GM12875 (cell line): ENCODE measurements at regions not wholly inside any gene's neighbourhood (a gene's known extent, or its start where the extent isn't known, plus 50 kb on each side); places are given as distances from the start of the nearest gene placed in this dataset.

Experiments used
- H3K4me3 ChIP-seq: one replicate; pipeline ENCODE4 v1.5.1; 2011; ENCODE audit warnings: low read depth, low read length, control low read depth
- TF ChIP-seq, protein P1 (sequence below): IDR thresholded peaks from 2 replicates; pipeline ENCODE4 v1.5.1; 2011; ENCODE audit warnings: low read depth, mild to moderate bottlenecking, control low read depth, inconsistent platforms, low read length, moderate library complexity, borderline replicate concordance; ENCODE audit not compliant: insufficient read depth

DNA sequence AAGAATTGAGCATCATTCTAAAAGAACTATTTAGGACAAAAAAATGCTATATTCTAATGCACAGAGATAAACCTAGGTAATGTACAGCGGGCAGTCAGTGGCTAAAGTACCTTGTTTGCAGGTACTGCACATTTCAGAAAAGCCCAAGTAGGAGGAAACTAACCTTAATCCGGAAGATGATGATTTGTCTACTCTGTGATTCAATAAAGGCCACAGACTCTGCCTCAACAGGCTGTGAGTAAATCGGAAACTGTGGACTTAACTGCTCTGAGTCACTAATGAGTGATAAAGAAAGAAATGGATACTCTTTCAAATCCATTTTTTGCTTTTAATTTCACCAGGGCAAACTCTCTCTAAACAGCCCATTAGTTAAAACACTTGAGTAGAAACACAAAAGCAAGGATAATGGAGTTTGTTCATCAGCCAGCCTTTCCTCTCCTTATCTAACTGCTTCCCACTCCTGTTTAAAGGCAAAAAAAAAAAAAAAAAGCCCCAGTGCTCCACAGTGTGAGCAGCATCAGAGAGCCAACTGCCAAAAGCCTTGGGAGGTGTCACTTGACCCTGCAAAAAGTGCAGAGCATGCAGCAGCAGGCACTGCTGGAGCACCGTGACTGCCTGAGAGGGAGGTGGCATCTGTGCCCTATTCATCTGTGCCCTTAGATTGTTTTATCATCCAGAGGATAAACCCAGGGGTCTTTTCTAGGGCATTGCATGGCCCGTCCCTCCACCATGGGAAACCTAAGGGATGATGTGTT lies 187.7 kb downstream of the SATB1 start:
- no peak overlapping the region for H3K4me3 ChIP-seq

DNA sequence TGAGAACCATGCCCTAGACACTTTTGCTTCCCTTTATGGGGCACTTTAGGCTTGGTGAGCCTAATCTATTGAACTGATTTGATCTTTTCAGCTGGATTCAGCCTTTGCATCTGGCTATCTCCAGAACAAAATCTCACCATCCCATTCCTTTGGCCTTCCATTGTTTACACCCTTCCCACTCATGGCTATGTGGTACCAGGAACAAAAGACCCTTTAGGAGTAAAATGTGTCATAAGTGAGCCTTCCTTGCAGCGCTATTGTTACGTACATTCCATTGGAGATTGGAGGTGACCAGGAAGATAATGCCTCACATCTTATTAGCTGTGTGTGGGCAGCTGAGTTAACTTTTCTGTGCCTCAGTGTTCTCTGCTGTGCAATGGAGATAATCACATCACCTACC lies 188.4 kb downstream of the SATB1 start:
- no peak overlapping the region for H3K4me3 ChIP-seq
- TF ChIP-seq, protein P1, sequence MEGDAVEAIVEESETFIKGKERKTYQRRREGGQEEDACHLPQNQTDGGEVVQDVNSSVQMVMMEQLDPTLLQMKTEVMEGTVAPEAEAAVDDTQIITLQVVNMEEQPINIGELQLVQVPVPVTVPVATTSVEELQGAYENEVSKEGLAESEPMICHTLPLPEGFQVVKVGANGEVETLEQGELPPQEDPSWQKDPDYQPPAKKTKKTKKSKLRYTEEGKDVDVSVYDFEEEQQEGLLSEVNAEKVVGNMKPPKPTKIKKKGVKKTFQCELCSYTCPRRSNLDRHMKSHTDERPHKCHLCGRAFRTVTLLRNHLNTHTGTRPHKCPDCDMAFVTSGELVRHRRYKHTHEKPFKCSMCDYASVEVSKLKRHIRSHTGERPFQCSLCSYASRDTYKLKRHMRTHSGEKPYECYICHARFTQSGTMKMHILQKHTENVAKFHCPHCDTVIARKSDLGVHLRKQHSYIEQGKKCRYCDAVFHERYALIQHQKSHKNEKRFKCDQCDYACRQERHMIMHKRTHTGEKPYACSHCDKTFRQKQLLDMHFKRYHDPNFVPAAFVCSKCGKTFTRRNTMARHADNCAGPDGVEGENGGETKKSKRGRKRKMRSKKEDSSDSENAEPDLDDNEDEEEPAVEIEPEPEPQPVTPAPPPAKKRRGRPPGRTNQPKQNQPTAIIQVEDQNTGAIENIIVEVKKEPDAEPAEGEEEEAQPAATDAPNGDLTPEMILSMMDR: no peak

More for the DNA sequence above, 187.7 kb downstream of the SATB1 start:
- TF ChIP-seq, protein P1: no peak

DNA sequence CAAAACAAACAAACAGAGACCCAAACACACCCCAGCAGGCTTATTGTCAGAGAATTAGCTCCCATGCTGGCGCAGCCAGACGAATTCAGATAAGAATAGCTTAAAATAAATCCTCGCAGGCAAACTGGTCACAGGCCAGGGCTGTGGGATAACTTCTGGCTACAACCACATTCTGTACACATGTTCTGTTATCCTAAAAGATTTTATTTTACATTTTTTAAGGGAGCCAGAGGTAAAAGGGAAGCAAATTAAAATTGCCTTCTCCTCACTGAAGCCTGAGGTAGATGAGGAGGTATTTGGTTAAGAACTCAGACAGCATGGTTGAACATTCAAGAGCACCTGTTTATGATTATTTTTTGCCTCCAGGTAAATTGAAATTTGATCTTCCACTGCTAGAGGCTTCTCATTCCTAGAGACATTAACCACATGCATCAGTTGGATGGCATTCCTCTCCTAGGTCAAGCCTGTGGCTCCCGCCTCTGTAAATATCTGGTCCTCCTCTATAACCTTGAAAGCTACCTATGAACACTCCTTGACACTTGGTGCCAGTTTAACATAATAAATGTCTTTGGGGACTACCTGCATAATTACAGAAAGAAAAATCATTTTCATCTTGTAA lies 190.3 kb downstream of the SATB1 start:
- TF ChIP-seq, protein P1: no peak
- H3K4me3 ChIP-seq: no peak overlapping the region

DNA sequence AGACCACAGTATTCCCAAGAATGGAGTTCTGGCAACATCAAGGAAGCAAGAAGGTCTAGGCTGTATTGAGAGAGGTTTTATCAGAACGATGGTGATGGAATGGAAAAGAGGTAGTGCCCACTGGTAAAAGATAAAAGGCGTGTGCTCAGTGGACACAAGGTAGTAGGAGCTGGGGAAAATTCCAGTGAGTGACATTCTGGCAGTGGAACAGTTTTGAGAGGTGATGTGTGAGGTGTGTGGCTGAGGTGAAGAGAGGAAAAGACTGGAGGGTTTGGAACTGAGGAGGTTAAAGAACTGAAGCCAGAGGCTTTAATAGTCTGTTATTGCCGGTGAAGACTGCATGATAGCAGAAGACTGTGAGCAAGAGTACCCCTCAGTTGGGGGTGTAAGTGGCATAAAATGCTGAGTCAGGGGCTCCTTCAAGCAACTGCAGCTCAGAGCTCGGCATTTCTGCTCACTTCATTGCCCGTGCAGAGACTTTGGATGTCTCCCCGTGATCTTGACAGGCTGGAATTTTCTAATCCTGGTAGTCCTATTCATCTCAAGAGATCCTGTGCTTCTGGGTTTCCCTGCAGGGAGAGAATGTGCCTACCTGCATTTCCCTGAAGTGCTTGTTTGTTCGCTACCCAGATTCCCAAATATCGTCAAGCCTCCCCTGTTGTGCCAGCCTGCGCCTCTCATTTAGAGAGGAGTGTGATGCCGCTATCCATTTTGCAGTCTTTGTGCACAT lies 191.0 kb downstream of the SATB1 start:
- H3K4me3 ChIP-seq: no peak overlapping the region

DNA sequence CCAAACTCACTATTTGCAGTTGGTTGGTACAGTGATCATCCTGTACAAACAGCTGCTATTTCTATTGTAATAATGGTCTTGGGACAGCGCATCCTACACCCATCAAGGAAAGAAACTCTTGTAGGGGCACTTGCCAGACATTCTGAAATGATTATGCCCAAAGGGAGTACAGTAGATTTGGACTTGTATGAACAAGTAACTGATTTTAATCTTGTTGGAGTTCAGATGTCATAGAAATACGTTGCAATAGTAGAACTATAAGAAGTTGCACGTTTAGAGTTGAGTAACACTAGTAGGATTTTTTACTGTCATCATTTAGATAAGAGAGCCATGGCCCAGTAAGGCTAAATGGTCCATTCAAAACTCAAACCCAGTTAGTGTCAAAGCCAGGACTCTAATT lies 192.8 kb downstream of the SATB1 start:
- TF ChIP-seq, protein P1: no peak
- H3K4me3 ChIP-seq: no peak overlapping the region

More for the DNA sequence above, 191.0 kb downstream of the SATB1 start:
- TF ChIP-seq, protein P1: no peak

DNA sequence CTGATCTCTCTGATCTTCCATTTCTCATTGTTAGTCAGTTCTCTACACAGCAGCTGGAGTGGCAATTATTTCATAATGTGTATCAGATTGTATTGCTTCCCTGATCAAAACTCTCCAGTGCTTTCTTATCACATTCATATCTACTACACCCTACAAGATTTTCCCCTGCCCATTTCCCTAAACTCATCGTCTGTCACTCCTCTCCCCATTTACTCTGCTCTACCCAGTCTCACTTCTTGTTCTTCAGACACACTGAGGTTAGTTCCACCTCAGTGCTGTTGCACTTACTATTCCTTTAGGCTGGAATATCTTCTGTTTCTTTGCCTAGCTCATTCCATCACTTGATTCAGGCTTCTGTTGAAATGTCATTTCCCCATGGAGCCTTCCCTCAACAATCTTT lies 197.1 kb downstream of the SATB1 start:
- TF ChIP-seq, protein P1: no peak
- H3K4me3 ChIP-seq: no peak overlapping the region
